Panc1 (cell line): ENCODE measurements at regions not wholly inside any gene's neighbourhood (a gene's known extent, or its start where the extent isn't known, plus 50 kb on each side); places are given as distances from the start of the nearest gene placed in this dataset.

ENCODE experiments used
- POLR2AphosphoS5 ChIP-seq: IDR thresholded peaks from 2 replicates; pipeline ENCODE4 v1.6.1; 2012; ENCODE audit warnings: mild to moderate bottlenecking, low read depth, low read length, moderate library complexity
- REST ChIP-seq, 2 experiments: IDR thresholded peaks; 2 replicates each; pipeline ENCODE4 v1.6.1; 2011 to 2012; ENCODE audit warnings: low read depth in 2 of 2, control low read depth in 1 of 2, low read length in 1 of 2, mild to moderate bottlenecking in 1 of 2, moderate library complexity in 1 of 2; ENCODE audit not compliant: insufficient read depth in 1 of 2
- SIN3A ChIP-seq: IDR thresholded peaks from 2 replicates; pipeline ENCODE4 v1.6.1; 2012; ENCODE audit warnings: low read depth, mild to moderate bottlenecking, low read length, moderate library complexity, borderline replicate concordance; ENCODE audit not compliant: insufficient read depth
- TCF7L2 ChIP-seq: IDR thresholded peaks from 2 replicates; pipeline ENCODE4 v1.6.1; 2011; ENCODE audit warnings: mild to moderate bottlenecking, low read depth, low read length, inconsistent platforms
- TF ChIP-seq, protein P1 (sequence below): fragments of 450-650 bp; IDR thresholded peaks from 2 replicates; pipeline ENCODE4 v1.5.1; 2017; ENCODE audit warnings: mild to moderate bottlenecking

- TF ChIP-seq, protein P1, sequence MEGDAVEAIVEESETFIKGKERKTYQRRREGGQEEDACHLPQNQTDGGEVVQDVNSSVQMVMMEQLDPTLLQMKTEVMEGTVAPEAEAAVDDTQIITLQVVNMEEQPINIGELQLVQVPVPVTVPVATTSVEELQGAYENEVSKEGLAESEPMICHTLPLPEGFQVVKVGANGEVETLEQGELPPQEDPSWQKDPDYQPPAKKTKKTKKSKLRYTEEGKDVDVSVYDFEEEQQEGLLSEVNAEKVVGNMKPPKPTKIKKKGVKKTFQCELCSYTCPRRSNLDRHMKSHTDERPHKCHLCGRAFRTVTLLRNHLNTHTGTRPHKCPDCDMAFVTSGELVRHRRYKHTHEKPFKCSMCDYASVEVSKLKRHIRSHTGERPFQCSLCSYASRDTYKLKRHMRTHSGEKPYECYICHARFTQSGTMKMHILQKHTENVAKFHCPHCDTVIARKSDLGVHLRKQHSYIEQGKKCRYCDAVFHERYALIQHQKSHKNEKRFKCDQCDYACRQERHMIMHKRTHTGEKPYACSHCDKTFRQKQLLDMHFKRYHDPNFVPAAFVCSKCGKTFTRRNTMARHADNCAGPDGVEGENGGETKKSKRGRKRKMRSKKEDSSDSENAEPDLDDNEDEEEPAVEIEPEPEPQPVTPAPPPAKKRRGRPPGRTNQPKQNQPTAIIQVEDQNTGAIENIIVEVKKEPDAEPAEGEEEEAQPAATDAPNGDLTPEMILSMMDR, result no peak
- TF ChIP-seq REST (IDR thresholded peaks at IDR 0.05; ENCODE audit: insufficient read depth in 1 of 2, low read depth in 2 of 2, low read length in 1 of 2), result no peak
- no peak for TF ChIP-seq POLR2AphosphoS5
- no peak for TF ChIP-seq TCF7L2
- no peak for TF ChIP-seq SIN3A
These were observed 231.5 kb downstream of the AACS start for GRCh38 chr12:125296701-125297100.
